Uterus (tissue), 3 donors: ENCODE measurements at regions not wholly inside any gene's neighbourhood (a gene's known extent, or its start where the extent isn't known, plus 50 kb on each side); places are given as distances from the start of the nearest gene placed in this dataset.

ENCODE experiments used
- DNase-seq, 2 donors: peaks; one replicate each; pipeline ENCODE4 v3.0.0-alpha.2; 2019 to 2020
- H3K27ac ChIP-seq, 2 donors: fragments of 200-600 bp; sonication (generic); 1 replicate in 1 of 2; 2 replicates in 1 of 2; pipeline ENCODE4 v1.5.1; 2016 to 2018
- H3K27me3 ChIP-seq, 2 donors: fragments of 200-600 bp; sonication (generic); one replicate each; pipeline ENCODE4 v1.5.1; 2018 to 2019; ENCODE audit warnings: control low read depth in 1 of 2
- H3K36me3 ChIP-seq, 2 donors: fragments of 200-600 bp; sonication (generic); one replicate each; pipeline ENCODE4 v1.5.1; 2019; ENCODE audit warnings: control low read depth in 1 of 2
- H3K4me1 ChIP-seq, 2 donors: fragments of 200-600 bp; sonication (generic); one replicate each; pipeline ENCODE4 v1.5.1; 2018 to 2019; ENCODE audit warnings: control low read depth in 1 of 2
- H3K4me3 ChIP-seq, 2 donors: fragments of 200-600 bp; sonication (generic); 1 replicate in 1 of 2; 2 replicates in 1 of 2; pipeline ENCODE4 v1.5.1; 2018 to 2019; ENCODE audit warnings: mild to moderate bottlenecking in 1 of 2
- H3K9me3 ChIP-seq, 2 donors: fragments of 200-600 bp; sonication (generic); one replicate each; pipeline ENCODE4 v1.5.1; 2019; ENCODE audit warnings: control low read depth in 1 of 2
- POLR2A ChIP-seq, 2 donors: fragments of 450-650 bp; IDR thresholded peaks; one replicate each; pipeline ENCODE4 v1.6.1; 2016; ENCODE audit warnings: antibody characterized with exemption in 2 of 2, mild to moderate bottlenecking in 1 of 2, moderate library complexity in 1 of 2
- intact Hi-C: fragments of 100-400 bp; cut with DNase I; formaldehyde crosslinking; loops from one replicate; pipeline ENCODE4 v1.15.1; 2023; ENCODE audit warnings: low total_unique reads
- TF ChIP-seq, protein P1 (sequence below), 4 experiments: fragments of 200-600 bp in 2 of 4; fragments of 450-650 bp in 2 of 4; sonication (generic) in 2 of 4; IDR thresholded peaks; one replicate each; pipeline ENCODE4 v1.5.1; 2016 to 2019; ENCODE audit warnings: antibody characterized with exemption in 4 of 4, mild to moderate bottlenecking in 2 of 4, moderate library complexity in 1 of 4
- donor health status: DM: yes; HTN: yes; CAD: no.

DNA sequence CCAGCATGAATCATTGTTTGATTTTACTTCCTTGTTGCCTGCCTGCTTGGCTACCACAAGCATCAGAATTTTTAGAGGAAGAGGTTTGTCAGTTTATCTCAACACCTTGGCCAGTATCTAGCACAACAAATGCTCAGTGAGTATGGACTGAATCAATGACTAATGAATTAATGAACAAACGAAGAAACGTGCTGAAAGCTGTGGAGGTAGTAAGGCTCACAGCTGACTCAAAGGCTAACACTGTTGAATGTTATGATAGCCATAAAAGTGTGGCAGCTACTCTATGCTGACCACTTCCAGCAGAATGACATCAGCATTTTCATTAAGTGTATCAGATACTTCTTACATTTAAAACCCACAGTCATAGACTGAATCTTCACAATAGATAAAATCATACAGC, 543.4 kb downstream of the IRS1 start:
- Histone ChIP-seq H3K27ac (peak overlapping the region; percentile 32 to 56), H3K9me3 (no peaks in the 10 kb centered on the region)

DNA sequence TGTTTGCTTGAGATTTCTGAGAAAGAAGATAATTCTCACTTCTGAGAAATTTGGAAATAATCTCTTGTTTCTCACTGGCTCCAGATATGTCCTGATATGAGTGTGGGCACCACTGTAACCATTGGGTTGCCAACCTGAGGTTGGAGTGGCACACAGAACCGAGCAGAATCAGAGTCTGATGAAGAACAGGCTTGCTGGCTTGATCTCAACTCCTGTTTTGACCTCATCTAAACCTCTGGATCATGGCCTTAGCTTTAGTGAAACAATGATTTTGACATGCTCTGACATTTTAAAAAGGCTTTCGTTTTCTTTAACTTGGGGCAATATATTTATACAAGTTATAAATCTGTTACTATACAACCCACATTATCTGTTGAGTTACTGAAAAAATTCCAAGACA, 548.0 kb downstream of the IRS1 start:
- no peak for DNase-seq
- H3K4me3 ChIP-seq: no peak overlapping the region
- intact Hi-C loops: no loop called here
- TF ChIP-seq, protein P1, sequence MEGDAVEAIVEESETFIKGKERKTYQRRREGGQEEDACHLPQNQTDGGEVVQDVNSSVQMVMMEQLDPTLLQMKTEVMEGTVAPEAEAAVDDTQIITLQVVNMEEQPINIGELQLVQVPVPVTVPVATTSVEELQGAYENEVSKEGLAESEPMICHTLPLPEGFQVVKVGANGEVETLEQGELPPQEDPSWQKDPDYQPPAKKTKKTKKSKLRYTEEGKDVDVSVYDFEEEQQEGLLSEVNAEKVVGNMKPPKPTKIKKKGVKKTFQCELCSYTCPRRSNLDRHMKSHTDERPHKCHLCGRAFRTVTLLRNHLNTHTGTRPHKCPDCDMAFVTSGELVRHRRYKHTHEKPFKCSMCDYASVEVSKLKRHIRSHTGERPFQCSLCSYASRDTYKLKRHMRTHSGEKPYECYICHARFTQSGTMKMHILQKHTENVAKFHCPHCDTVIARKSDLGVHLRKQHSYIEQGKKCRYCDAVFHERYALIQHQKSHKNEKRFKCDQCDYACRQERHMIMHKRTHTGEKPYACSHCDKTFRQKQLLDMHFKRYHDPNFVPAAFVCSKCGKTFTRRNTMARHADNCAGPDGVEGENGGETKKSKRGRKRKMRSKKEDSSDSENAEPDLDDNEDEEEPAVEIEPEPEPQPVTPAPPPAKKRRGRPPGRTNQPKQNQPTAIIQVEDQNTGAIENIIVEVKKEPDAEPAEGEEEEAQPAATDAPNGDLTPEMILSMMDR (IDR thresholded peaks at IDR 0.05): no peak
- TF ChIP-seq POLR2A (IDR thresholded peaks at IDR 0.05): no peak
- H3K36me3 ChIP-seq: no peaks in the 10 kb centered on the region
- H3K27ac ChIP-seq: no peak overlapping the region
- H3K27me3 ChIP-seq: no peaks in the 10 kb centered on the region
- H3K4me1 ChIP-seq: no peaks in the 10 kb centered on the region
- no peaks in the 10 kb centered on the region for H3K9me3 ChIP-seq

More for the DNA sequence above, 543.4 kb downstream of the IRS1 start:
- no peak for DNase-seq
- intact Hi-C loops: no loop called here
- H3K4me3 ChIP-seq: no peak overlapping the region
- H3K4me1 ChIP-seq: no peaks in the 10 kb centered on the region
- no peaks in the 10 kb centered on the region for H3K36me3 ChIP-seq
- H3K27me3 ChIP-seq: no peaks in the 10 kb centered on the region
- TF ChIP-seq, protein P1 (IDR thresholded peaks at IDR 0.05): no peak
- no peak for TF ChIP-seq POLR2A (IDR thresholded peaks at IDR 0.05)

DNA sequence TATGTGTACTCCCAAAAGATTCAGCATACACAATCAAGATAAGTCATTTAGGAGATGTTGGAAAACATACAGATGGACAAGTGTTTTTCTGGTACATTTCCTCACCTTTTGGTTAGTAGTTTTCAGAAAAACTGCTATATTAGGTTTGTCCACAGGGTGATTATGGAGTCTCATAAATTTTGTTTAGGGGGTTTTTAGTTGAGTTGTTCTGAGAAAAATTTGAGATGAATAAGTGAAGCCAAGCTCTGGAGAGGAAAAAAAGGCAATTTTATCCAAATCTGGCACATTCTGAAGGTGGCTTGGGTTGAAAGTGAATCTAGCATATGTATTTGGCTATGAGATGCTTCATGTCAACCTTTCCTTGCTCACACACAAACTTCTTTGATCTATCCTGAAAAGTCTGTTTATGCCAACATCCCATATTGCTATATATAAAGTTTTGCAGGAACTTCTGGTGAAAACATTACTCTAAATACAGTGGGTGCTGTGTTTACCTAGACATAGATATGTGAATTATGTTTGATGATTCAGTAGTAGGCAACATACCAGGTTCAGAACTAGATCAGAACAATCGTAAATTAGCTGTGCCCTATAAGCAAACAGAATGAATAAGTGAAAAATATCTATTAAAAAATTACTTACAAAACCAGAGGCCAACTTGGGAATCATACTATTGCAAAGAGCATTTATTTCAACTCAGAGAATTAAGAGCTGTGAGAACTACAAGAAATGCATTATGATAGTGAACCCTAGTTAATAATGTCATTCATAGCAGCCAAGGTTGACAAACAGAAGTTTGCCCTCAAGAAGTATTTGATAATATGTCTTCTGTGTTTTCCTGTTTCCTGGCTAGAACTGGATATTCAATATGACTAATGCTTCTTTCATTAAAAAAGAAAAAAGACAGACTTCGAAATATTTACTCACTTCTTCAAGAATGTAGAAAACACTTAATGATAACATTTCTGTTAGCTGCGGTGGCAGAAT, 552.0 kb downstream of the IRS1 start:
- Histone ChIP-seq H3K4me1 (no peaks in the 10 kb centered on the region), H3K27ac (no peak overlapping the region), H3K9me3 (no peaks in the 10 kb centered on the region), H3K36me3 (no peaks in the 10 kb centered on the region), H3K27me3 (no peaks in the 10 kb centered on the region), H3K4me3 (no peak overlapping the region)
- TF ChIP-seq, protein P1 (IDR thresholded peaks at IDR 0.05): no peak
- no peak for TF ChIP-seq POLR2A (IDR thresholded peaks at IDR 0.05)
- intact Hi-C loops: no loop called here
- DNase-seq: no peak

DNA sequence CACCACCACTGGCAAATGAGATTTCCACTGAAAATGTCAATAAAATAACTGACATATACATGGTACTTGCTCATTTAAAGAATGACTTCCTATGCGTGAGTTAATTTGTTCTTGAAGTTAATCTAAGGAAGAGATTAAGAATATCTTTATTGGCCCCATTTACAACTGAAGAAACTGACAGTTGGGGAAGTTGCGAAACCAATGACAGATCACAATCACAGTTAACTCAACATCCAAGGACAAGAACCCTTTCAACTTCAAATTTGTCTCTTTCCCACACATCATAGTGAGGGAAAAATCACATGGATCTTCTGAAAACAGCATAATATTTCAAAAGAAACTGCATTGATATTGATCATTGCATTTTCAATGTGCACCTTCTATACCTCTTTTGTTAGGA, 565.4 kb downstream of the IRS1 start:
- Histone ChIP-seq H3K27ac (no peak overlapping the region), H3K27me3 (no peaks in the 10 kb centered on the region), H3K4me3 (no peak overlapping the region), H3K4me1 (no peaks in the 10 kb centered on the region), H3K9me3 (no peaks in the 10 kb centered on the region), H3K36me3 (no peaks in the 10 kb centered on the region)
- DNase-seq: no peak
- intact Hi-C loops: no loop called here
- TF ChIP-seq, protein P1 (IDR thresholded peaks at IDR 0.05): no peak
- TF ChIP-seq POLR2A (IDR thresholded peaks at IDR 0.05): no peak

DNA sequence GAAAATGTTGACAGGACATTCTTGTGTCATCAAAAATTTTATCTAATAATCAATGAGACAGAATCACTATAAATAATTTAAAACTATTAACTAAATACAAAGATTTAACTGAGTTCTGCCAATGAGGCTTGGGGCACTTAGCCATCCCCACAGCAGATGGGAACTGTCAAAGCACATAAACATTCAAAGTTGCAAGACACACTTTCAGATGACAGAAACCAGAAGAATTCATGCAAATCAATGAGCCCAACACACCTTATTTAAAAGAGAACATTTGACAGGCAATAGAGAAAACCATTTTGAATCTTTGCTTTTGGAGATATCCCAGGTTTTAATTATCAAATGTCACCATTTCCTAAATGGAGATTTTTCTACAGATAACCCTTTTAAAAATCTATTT, 566.2 kb downstream of the IRS1 start:
- Histone ChIP-seq H3K27me3 (no peaks in the 10 kb centered on the region), H3K9me3 (no peaks in the 10 kb centered on the region), H3K36me3 (no peaks in the 10 kb centered on the region), H3K4me1 (no peaks in the 10 kb centered on the region), H3K4me3 (no peak overlapping the region), H3K27ac (no peak overlapping the region)
- TF ChIP-seq, protein P1 (IDR thresholded peaks at IDR 0.05): no peak
- TF ChIP-seq POLR2A (IDR thresholded peaks at IDR 0.05): no peak
- intact Hi-C loops: no loop called here
- DNase-seq: no peak
